B cell (primary cell): ENCODE measurements at regions not wholly inside any gene's neighbourhood (a gene's known extent, or its start where the extent isn't known, plus 50 kb on each side); places are given as distances from the start of the nearest gene placed in this dataset.

Experiments
- ATAC-seq: fragments of 200-7000 bp; cut with Tn5 transposase; one replicate; pipeline ENCODE4 v1.10.0; 2021; ENCODE audit warnings: low read depth, mild to moderate bottlenecking, moderate number of reproducible peaks, moderate library complexity
- CTCF ChIA-PET: fragments of 350-600 bp; sonication (Branson Sonifier 250); formaldehyde crosslinking; loops from one replicate; lab custom pipeline; 2021; ENCODE audit warnings: antibody characterized with exemption, inconsistent platforms; lab: Charles Lee
- POLR2A ChIA-PET: fragments of 350-600 bp; sonication (Branson Sonifier 250); formaldehyde crosslinking; loops from one replicate; lab custom pipeline; 2021; ENCODE audit warnings: antibody characterized with exemption; lab: Charles Lee
- DNase-seq: peaks from one replicate; pipeline ENCODE4 v3.0.0; 2013
- H2AFZ ChIP-seq: 2 replicates; pipeline ENCODE4 v1.6.1; 2012; ENCODE audit warnings: mild to moderate bottlenecking, low read depth, low read length; ENCODE audit not compliant: insufficient read depth, poor library complexity, severe bottlenecking
- H3K27ac ChIP-seq, 2 donors: 1 replicate in 1 of 2; 2 replicates in 1 of 2; pipeline ENCODE4 v1.5.1; 2012 to 2013; ENCODE audit warnings: low read length in 2 of 2, mild to moderate bottlenecking in 2 of 2, moderate library complexity in 1 of 2
- H3K27me3 ChIP-seq, 4 experiments: fragments of 200-600 bp in 1 of 4; sonication (generic) in 1 of 4; replicated peaks in 1 of 4; 1 replicate in 2 of 4; 2 replicates in 2 of 4; pipeline versions ENCODE4 v1.6.1 to v1.7.0; 2013 to 2016; ENCODE audit warnings: low read length in 3 of 4, mild to moderate bottlenecking in 2 of 4, mixed read lengths in 1 of 4, moderate library complexity in 1 of 4; ENCODE audit not compliant: insufficient read depth in 4 of 4, control insufficient read depth in 3 of 4; ENCODE audit errors: control extremely low read depth in 1 of 4
- H3K36me3 ChIP-seq, 2 experiments: replicated peaks in 1 of 2; 1 replicate in 1 of 2; 2 replicates in 1 of 2; pipeline versions ENCODE4 v1.6.1 to v1.7.1; 2013; ENCODE audit warnings: low read length in 1 of 2; ENCODE audit not compliant: insufficient read depth in 2 of 2, control insufficient read depth in 1 of 2; ENCODE audit errors: control extremely low read depth in 1 of 2, extremely low read depth in 1 of 2
- H3K4me1 ChIP-seq, 2 donors: fragments of 200-600 bp in 1 of 2; sonication (generic) in 1 of 2; 1 replicate in 1 of 2; 2 replicates in 1 of 2; pipeline versions ENCODE4 v1.5.1 to v1.6.1; 2013 to 2017; ENCODE audit warnings: low read length in 2 of 2; ENCODE audit not compliant: control insufficient read depth in 2 of 2, insufficient read depth in 2 of 2
- H3K4me2 ChIP-seq: replicated peaks from 2 replicates; pipeline ENCODE3; 2012; ENCODE audit warnings: mild to moderate bottlenecking, low read depth, low read length; ENCODE audit not compliant: poor library complexity, severe bottlenecking
- H3K4me3 ChIP-seq, 5 experiments: fragments of 200-600 bp in 1 of 5; sonication (generic) in 1 of 5; 1 replicate in 3 of 5; 2 replicates in 2 of 5; pipeline versions ENCODE4 v1.5.1 to v1.7.0; 2011 to 2016; ENCODE audit warnings: low read length in 4 of 5, mild to moderate bottlenecking in 4 of 5, low read depth in 2 of 5, control low read depth in 1 of 5, moderate library complexity in 1 of 5; ENCODE audit not compliant: insufficient read depth in 1 of 5; ENCODE audit errors: control extremely low read depth in 1 of 5, extremely low read depth in 1 of 5
- H3K79me2 ChIP-seq: fragments of 200-600 bp; sonication (generic); one replicate; pipeline ENCODE4 v1.6.0; 2016; ENCODE audit warnings: low read length; ENCODE audit not compliant: control insufficient read depth, insufficient read depth
- H3K9ac ChIP-seq: fragments of 200-600 bp; sonication (generic); 2 replicates; pipeline ENCODE4 v1.6.1; 2017; ENCODE audit warnings: mild to moderate bottlenecking, low read length, moderate library complexity
- H3K9me3 ChIP-seq, 3 donors: one replicate each; pipeline versions ENCODE4 v1.6.1 to v1.7.1; 2013; ENCODE audit warnings: low read length in 2 of 3; ENCODE audit not compliant: control insufficient read depth in 2 of 3, insufficient read depth in 1 of 3; ENCODE audit errors: control extremely low read depth in 1 of 3
- H4K20me1 ChIP-seq: 2 replicates; pipeline ENCODE4 v1.6.0; 2012; ENCODE audit warnings: mild to moderate bottlenecking, low read length; ENCODE audit not compliant: insufficient read depth, control insufficient read depth, poor library complexity, severe bottlenecking
- H3K27ac Mint-ChIP-seq: one replicate; pipeline ENCODE4 v1.8.0; 2021; ENCODE audit warnings: mixed read lengths
- H3K27me3 Mint-ChIP-seq: one replicate; pipeline ENCODE4 v1.8.0; 2021; ENCODE audit warnings: mixed read lengths
- H3K4me1 Mint-ChIP-seq: one replicate; pipeline ENCODE4 v1.8.0; 2021; ENCODE audit warnings: mixed read lengths
- H3K4me3 Mint-ChIP-seq: one replicate; pipeline ENCODE4 v1.8.0; 2021; ENCODE audit warnings: mixed read lengths
- H3K9me3 Mint-ChIP-seq: one replicate; pipeline ENCODE4 v1.8.0; 2022; ENCODE audit warnings: mixed read lengths; ENCODE audit not compliant: insufficient read depth
- CTCF ChIP-seq: fragments of 200-600 bp; IDR thresholded peaks from one replicate; pipeline ENCODE4 v1.8.0; 2022; ENCODE audit warnings: antibody characterized with exemption, mild to moderate bottlenecking
- EZH2 ChIP-seq: IDR thresholded peaks from 2 replicates; pipeline ENCODE4 v1.6.1; 2012; ENCODE audit warnings: borderline replicate concordance, low read depth, mild to moderate bottlenecking, moderate library complexity, low read length; ENCODE audit not compliant: insufficient read depth, poor library complexity, severe bottlenecking
- WGBS: methylation state at CpG from one replicate; pipeline ENCODE4 v1.1.5; 2013; ENCODE audit warnings: missing lambda C conversion rate; ENCODE audit not compliant: insufficient coverage; 5-methylcytosine and 5-hydroxymethylcytosine counted together
- intact Hi-C: fragments of 100-400 bp; cut with micrococcal nuclease; formaldehyde crosslinking; loops from one replicate; pipeline ENCODE4 v1.10.0; 2022

- TF ChIP-seq CTCF (no peak), EZH2 (no peak)
- Histone ChIP-seq H4K20me1 (no peaks in the 10 kb centered on the region), H3K9ac (no peak overlapping the region), H3K27ac (no peak overlapping the region), H3K36me3 (no peaks in the 10 kb centered on the region), H3K4me3 (no peak overlapping the region), H2AFZ (no peak overlapping the region), H3K4me2 (no peak overlapping the region), H3K27me3 (no peaks in the 10 kb centered on the region), H3K79me2 (no peaks in the 10 kb centered on the region), H3K9me3 (no peaks in the 10 kb centered on the region), H3K4me1 (no peaks in the 10 kb centered on the region)
- DNase-seq (no peak), ATAC-seq (no peak)
- H3K27me3 Mint-ChIP-seq = peaks cover 4% of the 10 kb centered on the region
- ChIA-PET POLR2A (no interaction called here), CTCF (no interaction called here)
- 100% methylated on average over 1 of the region's 2 CpGs for WGBS
- H3K9me3 Mint-ChIP-seq = no peaks in the 10 kb centered on the region
- H3K4me3 Mint-ChIP-seq = no peak overlapping the region
- no peaks in the 10 kb centered on the region for H3K4me1 Mint-ChIP-seq
- intact Hi-C loops = no loop called here
- no peak overlapping the region for H3K27ac Mint-ChIP-seq
Observed at GRCh38 chr5:35470866-35471265, 146.8 kb upstream of the SPEF2 start.

- intact Hi-C loops = no loop called here
- DNase-seq (no peak), ATAC-seq (no peak)
- H3K9me3 Mint-ChIP-seq = no peaks in the 10 kb centered on the region
- Histone ChIP-seq H3K4me3 (no peak overlapping the region), H3K9ac (no peak overlapping the region), H4K20me1 (no peaks in the 10 kb centered on the region), H3K79me2 (no peaks in the 10 kb centered on the region), H3K9me3 (no peaks in the 10 kb centered on the region), H3K27ac (no peak overlapping the region), H2AFZ (no peak overlapping the region), H3K4me2 (no peak overlapping the region), H3K4me1 (no peaks in the 10 kb centered on the region), H3K27me3 (no peaks in the 10 kb centered on the region), H3K36me3 (no peaks in the 10 kb centered on the region)
- CTCF ChIA-PET = no interaction called here
- TF ChIP-seq CTCF = no peak
- TF ChIP-seq EZH2 = no peak
- 84% methylated on average over 3 of the region's 4 CpGs for WGBS
- no peak overlapping the region for H3K27ac Mint-ChIP-seq
- no peaks in the 10 kb centered on the region for H3K27me3 Mint-ChIP-seq
- POLR2A ChIA-PET = no interaction called here
- no peaks in the 10 kb centered on the region for H3K4me1 Mint-ChIP-seq
- no peak overlapping the region for H3K4me3 Mint-ChIP-seq
Observed at GRCh38 chr5:35468811-35469210, 148.9 kb upstream of the SPEF2 start.
